Panc1 (cell line): ENCODE measurements at regions not wholly inside any gene's neighbourhood (a gene's known extent, or its start where the extent isn't known, plus 50 kb on each side); places are given as distances from the start of the nearest gene placed in this dataset.

Experiments used
- ATAC-seq: fragments of 200-7000 bp; cut with Tn5 transposase; 2 replicates; pipeline ENCODE4 v1.9.1; 2020; ENCODE audit warnings: mild to moderate bottlenecking, moderate library complexity
- BruUV-seq: library from RNA; stranded (reverse); fragments of 400-500 nt; replicated peaks from 2 replicates; lab custom pipeline; 2021; lab: Mats Ljungman, UMichigan
- CTCF ChIA-PET: fragments of 300-600 bp; sonication (Branson Sonifier 250); formaldehyde crosslinking; loops from one replicate; lab custom pipeline; 2022; ENCODE audit warnings: antibody characterized with exemption; lab: Charles Lee
- POLR2A ChIA-PET: fragments of 300-600 bp; sonication (Branson Sonifier 250); formaldehyde crosslinking; loops from one replicate; lab custom pipeline; 2022; ENCODE audit warnings: antibody characterized with exemption; lab: Charles Lee
- DNase-seq: peaks from one replicate; pipeline ENCODE4 v3.0.0-alpha.2; 2010; ENCODE audit warnings: low read depth, low spot score
- H3K27ac ChIP-seq: 2 replicates; pipeline ENCODE4 v1.5.1; 2011; ENCODE audit warnings: mild to moderate bottlenecking, low read length, inconsistent platforms
- H3K27me3 ChIP-seq: fragments of 200-500 bp; sonication (Bioruptor generic); 2 replicates; pipeline ENCODE4 v1.6.0; 2014; ENCODE audit warnings: low read length, inconsistent platforms; ENCODE audit not compliant: control insufficient read depth, insufficient read depth
- H3K36me3 ChIP-seq: fragments of 200-500 bp; sonication (Bioruptor generic); 2 replicates; pipeline ENCODE4 v1.5.1; 2014; ENCODE audit warnings: inconsistent platforms, mild to moderate bottlenecking, low read length, moderate library complexity; ENCODE audit not compliant: control insufficient read depth, insufficient read depth
- H3K4me1 ChIP-seq: 2 replicates; pipeline ENCODE4 v1.5.1; 2011; ENCODE audit warnings: inconsistent platforms, mild to moderate bottlenecking, low read length, moderate library complexity; ENCODE audit not compliant: control insufficient read depth, insufficient read depth
- H3K4me3 ChIP-seq, 2 experiments: 2 replicates each; pipeline ENCODE4 v1.5.1; 2011 to 2012; ENCODE audit warnings: low read depth in 2 of 2, low read length in 2 of 2, mild to moderate bottlenecking in 2 of 2, inconsistent platforms in 1 of 2, moderate library complexity in 1 of 2
- H3K9me3 ChIP-seq: fragments of 200-500 bp; sonication (Bioruptor generic); 2 replicates; pipeline ENCODE4 v1.5.1; 2014; ENCODE audit warnings: low read depth, mild to moderate bottlenecking, inconsistent platforms, low read length, moderate library complexity; ENCODE audit not compliant: control insufficient read depth, insufficient read depth
- CTCF ChIP-seq: fragments of 450-650 bp; IDR thresholded peaks from 2 replicates; pipeline ENCODE4 v1.5.1; 2017; ENCODE audit warnings: mild to moderate bottlenecking
- POLR2AphosphoS5 ChIP-seq: IDR thresholded peaks from 2 replicates; pipeline ENCODE4 v1.6.1; 2012; ENCODE audit warnings: mild to moderate bottlenecking, low read depth, low read length, moderate library complexity
- REST ChIP-seq, 2 experiments: IDR thresholded peaks; 2 replicates each; pipeline ENCODE4 v1.6.1; 2011 to 2012; ENCODE audit warnings: low read depth in 2 of 2, control low read depth in 1 of 2, low read length in 1 of 2, mild to moderate bottlenecking in 1 of 2, moderate library complexity in 1 of 2; ENCODE audit not compliant: insufficient read depth in 1 of 2
- SIN3A ChIP-seq: IDR thresholded peaks from 2 replicates; pipeline ENCODE4 v1.6.1; 2012; ENCODE audit warnings: low read depth, mild to moderate bottlenecking, low read length, moderate library complexity, borderline replicate concordance; ENCODE audit not compliant: insufficient read depth
- TCF7L2 ChIP-seq: IDR thresholded peaks from 2 replicates; pipeline ENCODE4 v1.6.1; 2011; ENCODE audit warnings: mild to moderate bottlenecking, low read depth, low read length, inconsistent platforms
- in situ Hi-C: cut with HindIII; loops from 2 replicates; pipeline ENCODE4 v1.10.0; 2016; ENCODE audit warnings: low sequenced_read_pairs, low pct_unique_long_range_greater_than_20kb
- intact Hi-C: fragments of 100-400 bp; cut with micrococcal nuclease; formaldehyde crosslinking; loops from one replicate; pipeline ENCODE4 v1.10.0; 2022; ENCODE audit not compliant: unreplicated experiment

GRCh38 chr2:154961676-154962075, 263.2 kb downstream of the KCNJ3 start:
- no peaks in the 10 kb centered on the region for H3K9me3 ChIP-seq
- no peaks in the 10 kb centered on the region for H3K4me1 ChIP-seq
- no TSS peak for BruUV-seq
- intact Hi-C loops, result no loop called here
- no peak for DNase-seq
- POLR2A ChIA-PET, result no interaction called here
- H3K27ac ChIP-seq, result no peak overlapping the region
- H3K4me3 ChIP-seq, result no peak overlapping the region
- H3K36me3 ChIP-seq, result no peaks in the 10 kb centered on the region
- in situ Hi-C loops, result no loop called here
- no peaks in the 10 kb centered on the region for H3K27me3 ChIP-seq
- TF ChIP-seq CTCF (no peak), SIN3A (no peak), POLR2AphosphoS5 (no peak), REST (IDR thresholded peaks at IDR 0.05; ENCODE audit: insufficient read depth in 1 of 2, low read depth in 2 of 2, low read length in 1 of 2) (no peak), TCF7L2 (no peak)
- CTCF ChIA-PET, result no interaction called here
- no peak for ATAC-seq

GRCh38 chr2:154960802-154961583, 262.5 kb downstream of the KCNJ3 start:
- no peak overlapping the region for H3K4me3 ChIP-seq
- no peaks in the 10 kb centered on the region for H3K4me1 ChIP-seq
- H3K9me3 ChIP-seq, result no peaks in the 10 kb centered on the region
- no peak overlapping the region for H3K27ac ChIP-seq
- H3K27me3 ChIP-seq, result no peaks in the 10 kb centered on the region
- ChIA-PET POLR2A (no interaction called here), CTCF (no interaction called here)
- DNase-seq (no peak), ATAC-seq (no peak)
- in situ Hi-C loops (no loop called here), intact Hi-C loops (no loop called here)
- H3K36me3 ChIP-seq, result no peaks in the 10 kb centered on the region
- no TSS peak for BruUV-seq
- TF ChIP-seq SIN3A (no peak), CTCF (no peak), POLR2AphosphoS5 (no peak), REST (IDR thresholded peaks at IDR 0.05; ENCODE audit: insufficient read depth in 1 of 2, low read depth in 2 of 2, low read length in 1 of 2) (no peak), TCF7L2 (no peak)
